Amniotic epithelial cell (primary cell): ENCODE measurements at regions not wholly inside any gene's neighbourhood (a gene's known extent, or its start where the extent isn't known, plus 50 kb on each side); places are given as distances from the start of the nearest gene placed in this dataset.

Experiments
- DNase-seq: peaks from one replicate; pipeline ENCODE4 v3.0.0-alpha.2; 2010; ENCODE audit warnings: low read depth

DNA sequence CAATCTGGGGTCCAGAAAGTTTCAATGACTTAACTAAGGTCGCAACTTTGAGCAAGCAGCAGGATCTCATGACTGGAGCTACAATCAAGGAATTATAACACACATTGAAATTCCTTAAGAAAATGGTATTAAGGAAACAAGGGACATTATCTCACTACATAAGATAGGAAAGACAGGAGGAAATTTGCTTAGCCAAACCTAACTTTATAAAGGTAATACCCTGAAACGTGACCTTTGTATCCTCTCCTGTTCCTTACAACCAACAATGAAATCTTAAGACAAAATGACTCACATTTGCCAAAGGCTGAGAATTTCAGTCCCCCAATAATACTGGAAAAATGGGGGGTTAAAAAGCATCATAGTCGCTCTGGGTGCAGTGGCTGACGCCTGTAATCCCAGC is 218.9 kb upstream of the LYZL1 start:
- DNase-seq: no peak

DNA sequence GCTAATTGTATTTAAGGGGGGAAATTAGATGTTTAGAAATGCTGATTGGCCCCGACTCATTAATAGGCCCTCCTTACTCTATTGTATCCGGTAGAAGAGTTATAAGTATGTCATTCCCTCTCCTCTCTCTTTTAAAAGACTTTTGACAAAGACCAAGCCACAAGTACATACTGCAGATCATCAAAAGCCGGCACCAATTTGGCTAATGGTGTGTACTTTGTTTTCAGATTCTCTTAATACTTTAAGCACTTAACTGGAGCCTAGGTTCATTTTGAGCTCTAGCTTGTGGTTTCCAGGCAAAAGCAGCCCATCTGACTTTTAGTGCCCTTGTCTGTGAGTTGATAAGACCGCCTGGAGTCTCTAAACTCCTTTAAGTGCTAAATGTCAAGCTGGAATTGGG is 210.0 kb upstream of the LYZL1 start:
- DNase-seq: no peak

DNA sequence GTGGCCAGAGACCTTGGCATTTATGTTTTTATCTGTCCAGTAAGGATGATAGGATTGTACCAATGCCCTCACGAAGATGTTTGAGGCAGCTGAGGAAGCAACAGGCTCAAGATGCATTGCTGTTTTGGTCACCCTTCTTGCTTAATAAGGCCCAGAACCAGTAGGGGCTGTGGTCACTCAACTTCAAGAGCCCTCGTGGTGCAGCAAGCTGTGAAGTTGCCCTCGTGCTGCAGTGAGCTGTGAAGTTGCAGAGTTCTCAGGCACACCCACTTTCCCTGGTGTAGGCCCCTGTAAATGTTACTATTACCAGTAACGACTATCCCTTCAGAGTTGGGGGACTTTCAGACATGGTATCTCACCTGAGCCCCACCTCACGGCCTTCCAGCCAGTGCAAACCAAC is 207.6 kb upstream of the LYZL1 start:
- DNase-seq: no peak

DNA sequence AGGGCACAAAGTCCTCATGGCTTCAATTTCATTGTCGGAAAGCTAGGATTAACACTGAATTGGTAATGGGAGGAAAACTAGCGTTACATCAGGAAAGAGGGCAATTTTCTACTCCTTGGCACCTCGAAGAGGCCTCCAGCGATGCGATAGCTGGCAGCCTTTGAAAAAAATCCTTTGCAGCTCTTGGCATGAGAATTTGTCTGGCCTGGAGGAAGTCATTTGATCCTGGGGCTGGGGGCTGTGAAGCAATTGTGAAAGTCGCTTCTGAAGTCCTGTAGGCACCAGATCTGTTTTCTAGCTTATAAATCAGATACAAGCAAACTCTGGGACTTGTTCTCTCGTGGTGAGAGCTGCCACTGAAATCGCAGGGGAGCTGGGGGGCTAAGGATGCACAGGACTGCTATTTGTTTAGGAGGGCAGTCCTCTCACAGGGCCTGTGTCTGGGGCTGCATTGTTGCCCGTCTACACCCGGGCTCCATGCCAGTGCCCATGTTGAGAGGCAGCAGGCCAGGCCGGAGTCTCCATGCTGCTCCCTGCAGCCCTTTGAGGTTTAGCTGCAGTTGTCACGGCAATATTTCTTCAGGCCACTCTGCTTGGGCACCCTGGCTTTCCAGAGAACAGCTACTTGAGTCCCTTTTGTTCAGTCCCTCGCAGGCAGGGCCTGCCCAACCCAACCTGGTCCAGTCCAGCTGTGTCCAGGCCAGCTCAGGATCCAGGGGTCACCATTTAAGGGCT is 206.8 kb upstream of the LYZL1 start:
- no peak for DNase-seq

DNA sequence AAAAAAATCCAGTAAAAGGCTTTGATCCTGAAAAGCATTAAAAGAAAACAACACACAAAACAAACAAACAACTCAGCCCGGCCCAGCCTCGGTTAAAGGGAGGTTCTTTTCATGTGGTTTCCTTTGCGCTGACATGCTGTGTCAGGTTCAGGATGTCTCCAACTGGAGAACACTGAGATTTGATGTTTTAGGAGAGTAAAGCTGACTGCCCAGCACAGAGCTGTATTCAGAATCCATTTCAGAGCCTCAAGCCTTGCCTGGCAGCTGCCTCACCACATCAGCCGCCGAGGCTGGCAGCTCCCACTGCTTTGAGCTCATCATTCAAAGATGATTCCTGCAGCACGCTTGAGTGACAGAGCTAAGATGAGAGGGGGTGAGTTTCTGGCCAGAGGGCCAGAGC is 205.8 kb upstream of the LYZL1 start:
- DNase-seq: no peak

DNA sequence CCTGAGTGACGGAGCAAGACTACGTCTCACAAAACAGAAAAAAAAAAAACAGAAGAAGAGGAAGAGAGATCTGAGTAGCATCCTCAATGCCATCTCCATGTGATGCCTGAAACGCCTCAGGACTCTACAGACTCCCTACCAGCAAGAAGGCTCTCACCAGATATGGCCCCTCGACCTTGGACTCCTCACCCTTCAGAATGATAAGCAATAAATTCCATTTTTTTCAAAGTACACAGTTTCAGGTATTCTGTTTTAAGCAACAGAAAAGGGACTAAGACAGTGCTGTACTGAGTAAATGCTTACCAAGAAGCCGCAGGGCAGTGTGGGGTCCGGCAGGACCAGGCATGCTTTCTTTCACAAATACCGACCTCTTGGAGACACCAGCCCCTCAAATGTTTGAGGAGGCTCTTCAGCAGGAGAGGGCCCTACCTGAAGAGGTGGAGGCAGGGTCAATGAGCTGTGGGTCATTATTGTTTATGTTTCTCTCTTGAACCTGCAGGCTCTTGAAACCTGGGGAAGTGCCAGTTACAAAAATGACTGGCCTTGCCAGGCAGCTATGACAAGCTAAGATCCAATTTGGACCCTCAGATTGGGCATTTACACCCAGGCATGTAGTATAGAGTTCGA is 204.1 kb upstream of the LYZL1 start:
- DNase-seq: no peak

DNA sequence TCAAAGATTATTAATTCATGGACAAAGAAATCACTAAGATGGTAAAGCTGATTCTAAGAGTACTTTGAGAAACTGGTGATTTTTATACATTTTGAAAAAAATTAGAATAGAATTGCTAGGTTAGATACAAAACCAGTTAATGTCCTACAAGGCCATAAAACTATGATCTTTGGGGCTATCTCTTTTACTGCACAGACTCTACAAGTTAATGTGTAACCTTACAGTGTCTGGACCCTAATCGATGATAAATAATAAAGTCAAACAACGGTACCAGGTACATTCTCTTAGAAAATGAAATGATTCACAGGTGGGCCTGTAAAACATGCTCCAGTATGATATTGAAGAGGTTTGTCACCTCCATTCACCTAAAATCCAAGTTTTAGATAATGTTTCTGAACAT is 199.8 kb upstream of the LYZL1 start:
- no peak for DNase-seq

DNA sequence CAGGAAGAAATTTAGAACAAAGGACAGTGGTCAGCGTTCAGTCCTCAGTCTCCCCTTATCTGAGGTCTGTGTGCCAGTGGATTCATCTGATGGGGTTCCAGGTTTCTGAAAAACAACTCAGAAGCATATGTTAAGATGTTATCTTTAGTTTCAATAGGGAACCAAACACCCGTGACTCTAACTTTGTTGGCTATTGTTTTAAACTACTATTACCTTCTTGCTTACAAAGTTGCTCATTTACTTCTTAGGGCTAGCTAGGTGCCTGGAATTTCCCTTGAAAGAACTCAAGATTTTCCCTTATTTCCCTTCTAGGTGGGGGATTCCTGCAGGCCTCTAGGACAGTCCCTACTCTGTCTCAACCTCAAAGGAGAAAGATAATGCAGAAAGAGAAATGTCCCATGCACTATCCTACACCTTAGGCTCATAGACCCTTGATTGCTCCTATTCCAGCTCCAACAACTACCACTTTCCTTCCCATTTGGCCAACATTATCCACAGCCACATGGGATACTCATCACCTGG is 192.5 kb upstream of the LYZL1 start:
- no peak for DNase-seq

DNA sequence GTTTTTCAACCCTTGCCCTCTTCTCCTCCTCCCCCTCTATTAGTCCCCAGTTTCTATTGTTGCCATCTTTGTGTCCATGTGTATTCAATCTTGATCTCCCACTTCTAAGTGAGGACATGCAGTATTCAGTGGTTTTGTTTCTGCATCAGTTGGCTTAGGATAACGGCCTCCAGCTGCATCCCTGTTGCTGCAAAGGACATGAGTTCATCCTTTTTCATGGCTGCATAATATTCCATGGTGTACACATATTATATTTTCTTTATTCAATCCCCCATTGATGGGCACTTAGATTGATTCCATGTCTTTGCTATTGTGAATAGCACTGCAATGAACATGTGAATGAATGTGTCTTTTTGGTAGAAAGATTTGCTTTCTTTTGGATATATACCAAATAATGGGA is 190.4 kb upstream of the LYZL1 start:
- no peak for DNase-seq

DNA sequence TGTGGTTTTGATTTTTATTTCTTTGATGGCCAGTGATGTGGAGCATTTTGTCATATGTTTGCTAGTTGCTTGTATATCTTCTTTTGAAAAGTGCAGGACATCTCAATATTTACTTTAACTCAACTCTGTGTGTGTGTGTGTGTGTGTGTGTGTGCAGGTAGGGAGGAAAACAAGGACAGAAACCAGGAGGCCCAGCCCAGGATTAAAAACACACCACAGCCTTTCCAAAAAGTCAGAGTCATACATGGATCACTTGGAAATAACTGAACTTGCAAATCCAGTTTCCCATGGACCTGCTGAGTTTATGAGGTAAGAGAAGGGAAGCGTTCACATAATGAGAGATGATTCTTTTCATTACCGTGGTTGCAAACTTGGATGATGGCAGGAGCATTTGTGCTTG is 189.9 kb upstream of the LYZL1 start:
- no peak for DNase-seq

DNA sequence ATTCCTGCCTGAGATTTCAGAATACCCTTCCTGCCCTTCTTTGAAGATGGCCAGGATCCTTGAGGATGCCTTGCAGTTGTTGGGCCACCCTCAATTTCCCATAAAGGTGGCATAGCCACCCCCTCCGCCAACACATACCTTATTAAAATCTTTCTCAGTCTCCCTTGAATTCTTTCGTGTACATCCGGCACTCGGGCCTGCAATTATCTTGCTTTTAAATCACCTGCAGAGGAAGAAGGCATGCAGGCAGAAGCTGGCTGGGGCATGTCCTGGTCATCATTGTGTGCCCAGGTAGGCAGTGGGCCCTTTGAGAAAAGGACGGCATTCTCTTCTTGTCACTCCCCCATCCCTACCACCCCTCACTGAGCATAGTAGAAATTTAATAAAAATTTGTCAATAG is 189.5 kb upstream of the LYZL1 start:
- DNase-seq: no peak

DNA sequence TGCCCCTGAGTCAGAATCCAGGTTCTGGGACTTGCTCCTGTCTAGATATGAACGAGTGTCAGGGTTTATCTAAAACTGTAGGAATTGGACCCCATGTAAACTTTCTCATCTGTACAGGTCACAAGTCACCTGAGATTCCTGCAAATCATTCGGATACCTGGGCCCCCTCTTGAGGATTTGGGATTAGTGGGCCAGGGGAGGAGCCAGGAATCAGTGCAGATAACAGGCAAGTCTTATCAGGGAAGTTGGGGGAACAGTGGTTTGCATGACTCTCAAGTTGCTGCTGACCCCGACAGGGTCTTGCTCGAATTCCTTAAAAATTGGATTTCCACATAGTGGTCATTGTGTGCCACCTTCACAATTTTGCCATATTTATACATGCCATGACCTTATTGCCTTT is 188.4 kb upstream of the LYZL1 start:
- no peak for DNase-seq

DNA sequence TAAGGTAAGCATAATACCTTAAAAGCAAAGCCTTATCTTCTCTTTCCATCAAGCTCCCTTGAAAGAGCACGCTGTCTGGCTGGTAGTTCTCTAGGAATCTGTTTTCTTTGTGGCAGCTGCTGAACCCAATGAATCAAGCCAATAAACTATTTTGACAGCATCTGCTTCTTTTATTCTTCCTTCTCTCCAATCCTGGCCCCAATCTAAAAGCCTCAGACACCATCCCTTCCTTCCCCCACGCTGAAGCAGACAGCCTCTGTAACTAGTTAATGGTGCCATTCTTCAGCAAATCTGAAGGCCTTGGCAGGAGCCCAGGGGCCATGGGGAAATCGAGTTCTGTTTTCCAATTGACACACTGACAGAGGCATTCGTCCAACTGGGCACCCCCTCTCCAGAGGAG is 186.6 kb upstream of the LYZL1 start:
- peak; percentile 77 for DNase-seq

DNA sequence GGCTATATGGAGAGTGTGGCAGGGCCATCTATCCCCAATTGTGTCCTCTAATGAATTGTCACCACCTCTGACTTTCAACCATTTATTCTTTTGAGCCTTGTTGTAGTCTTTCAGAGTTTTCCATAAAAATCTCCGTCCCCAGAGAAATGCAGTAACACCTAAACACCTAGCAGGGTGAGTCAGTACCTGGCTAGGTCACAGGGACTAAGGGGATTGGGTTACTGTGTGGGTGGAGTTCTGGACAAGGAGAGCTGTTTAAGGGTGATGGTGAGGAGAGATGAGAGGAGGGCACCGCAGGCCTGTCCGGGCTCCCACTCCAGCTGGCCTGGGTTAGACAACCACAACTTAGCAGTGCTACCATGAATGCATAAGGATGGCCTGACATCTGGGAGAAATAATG is 186.2 kb upstream of the LYZL1 start:
- no peak for DNase-seq

DNA sequence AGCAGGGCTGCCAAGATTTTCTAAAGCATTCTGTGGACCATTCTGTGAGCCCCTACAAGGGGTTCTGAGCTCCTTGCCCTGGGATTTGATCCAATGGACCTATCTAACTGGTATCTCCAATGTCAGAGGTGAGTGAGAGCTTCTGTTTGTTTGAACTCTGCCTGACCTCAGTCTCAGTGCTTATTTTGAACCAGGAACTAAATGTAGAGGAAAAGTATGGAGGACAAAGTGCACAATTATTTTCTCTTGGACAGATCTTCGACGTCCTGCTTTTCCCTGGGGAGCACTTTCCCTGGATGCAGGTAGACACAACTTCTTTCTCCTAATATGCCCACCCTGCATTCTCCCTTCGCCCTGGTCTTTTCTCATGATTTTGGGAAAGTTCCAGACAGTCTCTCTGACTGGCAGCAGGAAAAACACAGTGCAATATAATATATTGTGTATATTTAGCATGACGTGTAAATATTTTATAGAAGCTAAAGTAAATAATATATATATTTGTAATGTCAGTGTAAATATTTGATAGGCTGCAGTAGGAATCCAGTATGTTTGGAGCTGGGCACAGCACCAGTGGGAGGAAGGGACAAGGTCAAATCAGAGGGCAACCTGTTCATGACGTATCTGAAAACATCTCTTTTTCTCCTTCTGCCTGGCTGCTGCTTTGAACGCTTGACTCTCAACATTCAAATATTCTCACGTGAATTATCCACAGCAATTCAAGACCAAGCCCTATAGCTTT is 184.0 kb upstream of the LYZL1 start:
- no peak for DNase-seq

DNA sequence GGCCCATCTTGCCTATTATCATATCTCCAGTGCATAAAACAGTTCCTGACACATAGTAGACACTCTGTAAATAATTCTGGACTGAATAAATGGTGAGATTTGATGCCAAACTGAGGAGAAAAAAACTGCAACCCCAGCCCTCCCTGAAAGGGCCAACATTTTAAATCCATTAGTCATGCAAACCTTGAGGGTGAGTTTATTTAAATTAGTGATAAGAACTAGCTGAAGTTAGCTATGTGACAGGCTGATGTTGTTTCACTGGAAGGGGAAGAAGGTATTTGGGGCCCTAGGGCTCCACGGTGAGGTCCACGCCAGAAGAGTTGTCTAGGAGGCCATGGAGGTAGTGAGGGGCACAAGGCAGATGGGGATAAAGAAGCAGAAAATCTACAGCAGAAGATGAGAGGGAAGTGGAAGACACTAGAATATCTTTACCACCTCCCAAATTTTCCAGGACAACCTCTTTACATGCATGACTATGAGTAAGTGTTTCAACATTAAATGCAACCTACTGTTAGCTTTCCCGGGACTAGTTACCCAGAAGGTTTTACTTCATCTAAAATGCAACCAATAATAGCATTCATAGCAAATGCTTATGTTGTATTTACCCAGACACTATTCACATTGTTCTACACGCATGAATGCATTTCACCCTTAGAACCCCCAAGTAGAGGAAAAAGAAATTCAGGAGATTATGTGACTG is 183.2 kb upstream of the LYZL1 start:
- peak; percentile 73 for DNase-seq

DNA sequence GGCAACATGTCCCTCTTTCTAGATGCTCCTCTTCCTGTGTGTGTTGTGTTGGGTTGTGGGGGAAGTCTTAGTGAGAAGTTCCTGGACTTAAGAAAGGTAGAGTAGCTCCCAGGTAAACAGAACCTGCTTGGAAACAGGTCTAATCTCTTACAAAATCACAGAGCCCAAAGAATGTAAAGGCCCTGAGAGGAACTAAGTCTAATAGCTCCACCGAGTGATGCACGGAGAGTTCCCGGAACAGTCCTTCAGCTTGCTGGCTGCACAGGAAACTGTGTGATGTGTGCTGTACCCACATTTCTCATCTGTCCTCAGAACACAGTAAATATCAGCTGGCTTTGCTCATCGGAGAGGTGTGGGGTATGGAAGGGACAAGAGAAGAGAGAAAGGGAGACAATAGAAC is 182.6 kb upstream of the LYZL1 start:
- no peak for DNase-seq

DNA sequence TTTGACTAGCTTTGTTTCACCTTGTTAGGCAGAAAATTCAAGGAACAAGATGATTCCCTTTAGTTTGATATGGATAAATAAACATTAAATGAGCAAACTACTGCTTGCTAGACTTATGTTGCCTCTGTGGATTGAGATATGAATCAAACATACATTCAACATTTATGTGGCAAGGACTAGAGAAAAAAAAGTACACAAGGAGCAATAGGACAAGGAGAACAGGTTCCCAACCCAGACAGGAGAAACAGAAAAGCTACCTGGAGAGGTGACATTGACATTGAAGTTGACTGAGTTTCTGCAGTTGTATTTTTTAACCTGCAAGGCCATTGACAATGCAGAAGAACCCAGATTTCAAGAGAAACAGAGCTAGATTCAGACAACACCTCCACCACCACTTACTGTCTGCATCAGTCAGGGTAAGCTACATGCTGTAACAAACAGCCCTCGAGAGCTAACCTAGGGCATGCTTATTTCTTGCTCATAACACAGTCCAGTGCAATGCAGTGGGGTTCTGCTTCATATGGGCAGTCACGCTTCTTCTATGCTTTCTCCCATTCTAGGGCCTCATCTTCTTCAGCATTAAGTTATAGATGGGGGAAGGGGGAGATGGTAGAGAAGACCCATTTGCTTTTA is 180.9 kb upstream of the LYZL1 start:
- DNase-seq: no peak

DNA sequence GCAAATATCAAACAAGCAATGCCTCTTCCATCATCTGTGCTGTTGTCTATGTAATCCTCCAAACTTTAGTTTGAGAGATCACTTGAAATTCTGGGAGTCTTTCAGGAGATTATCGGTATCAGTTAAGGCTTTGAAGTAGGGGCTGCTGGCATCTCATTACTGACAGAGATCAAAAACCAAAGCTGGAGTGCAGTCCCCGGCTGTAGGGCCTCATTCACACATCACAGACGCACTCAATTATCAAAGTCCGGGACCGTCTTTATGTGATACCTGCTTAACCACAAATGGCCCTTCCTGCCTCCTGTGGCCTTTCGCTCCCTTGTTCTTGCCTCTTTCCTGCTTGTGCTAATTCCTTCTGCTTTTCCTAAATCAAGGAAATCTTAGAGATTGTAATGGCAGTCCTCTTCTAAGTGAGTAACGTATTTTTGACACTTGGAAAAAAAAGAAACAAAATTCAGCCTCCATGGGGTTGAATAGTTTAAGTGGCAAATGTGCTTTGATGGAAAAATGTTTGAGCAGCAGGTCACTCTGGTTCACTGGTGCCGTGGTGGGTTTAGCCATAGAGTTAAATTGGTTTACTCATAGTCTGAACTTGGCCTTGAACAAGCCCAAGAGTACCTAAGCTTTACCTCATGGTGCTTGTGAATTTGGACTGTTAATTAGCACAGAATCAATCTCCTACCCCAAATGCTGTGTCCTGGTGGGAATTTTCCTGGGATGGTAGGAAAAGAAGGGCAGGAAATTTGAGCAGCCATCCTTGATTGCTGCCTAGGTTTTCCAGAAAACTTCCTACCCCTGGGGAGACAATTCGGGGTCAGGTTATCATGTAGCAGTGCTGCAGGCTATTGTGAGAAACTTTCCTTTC is 178.9 kb upstream of the LYZL1 start:
- no peak for DNase-seq

DNA sequence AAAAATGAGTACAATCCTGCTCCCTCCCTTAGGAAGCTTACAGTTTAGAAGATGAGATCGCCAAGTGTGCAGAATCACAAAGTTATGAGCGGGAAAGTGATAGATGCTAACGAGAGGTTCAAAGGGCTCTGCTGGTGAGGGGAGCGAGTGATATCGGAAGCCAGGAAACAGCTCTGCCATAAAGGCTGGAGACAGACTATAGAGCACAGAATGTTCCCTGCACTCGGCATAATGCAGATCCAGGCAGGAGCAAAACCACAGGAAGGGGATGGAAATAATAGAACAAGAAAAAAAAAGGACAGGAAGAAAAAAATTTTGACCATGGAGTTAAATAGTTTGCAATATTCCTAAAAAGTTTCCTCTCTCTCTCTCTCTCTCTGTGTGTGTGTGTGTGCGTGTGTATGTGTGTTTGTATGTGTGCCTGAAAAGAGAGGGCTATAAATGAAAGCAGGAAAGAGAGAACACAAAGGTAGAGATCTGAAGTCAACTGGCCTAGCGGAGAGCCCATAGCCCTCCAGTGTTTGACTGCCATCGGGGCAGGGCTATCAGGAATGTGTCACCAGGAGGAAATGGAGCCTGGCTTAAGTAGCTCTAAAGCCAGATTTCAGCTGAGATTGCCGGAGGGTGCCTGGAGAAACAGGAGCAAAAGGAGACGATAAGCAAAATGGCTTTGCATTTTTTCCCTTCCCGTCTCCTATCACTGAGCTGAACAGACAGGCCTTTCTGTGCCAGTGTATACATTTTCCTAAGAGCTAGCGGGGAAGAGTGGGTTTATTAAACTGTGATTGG is 175.8 kb upstream of the LYZL1 start:
- DNase-seq: no peak

DNA sequence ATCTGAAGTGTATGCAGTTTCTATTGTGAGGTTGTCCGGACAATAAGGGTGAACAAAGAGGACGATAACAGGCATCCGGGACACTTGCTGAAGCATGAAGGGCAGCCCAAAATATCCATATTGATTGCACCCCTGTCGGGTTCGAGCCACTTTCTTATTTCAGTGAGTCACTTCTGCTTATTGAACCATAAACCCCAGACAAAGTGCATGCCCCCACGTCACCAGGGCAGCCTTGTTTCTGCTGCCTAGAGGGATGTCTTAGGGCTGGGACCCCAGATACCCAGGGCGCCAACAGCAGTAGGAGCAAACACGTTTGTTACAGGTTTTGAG is 175.3 kb upstream of the LYZL1 start:
- DNase-seq: no peak
